H1 (cell line): ENCODE measurements at regions not wholly inside any gene's neighbourhood (a gene's known extent, or its start where the extent isn't known, plus 50 kb on each side); places are given as distances from the start of the nearest gene placed in this dataset.

ENCODE experiments used
- CTCF ChIA-PET: fragments of 300-600 bp; sonication (Branson Sonifier 250); formaldehyde crosslinking; loops from one replicate; lab custom pipeline; 2021; ENCODE audit not compliant: partially characterized antibody; lab: Charles Lee
- POLR2A ChIA-PET: fragments of 300-600 bp; sonication (Branson Sonifier 250); formaldehyde crosslinking; loops from one replicate; lab custom pipeline; 2021; ENCODE audit warnings: inconsistent platforms; ENCODE audit not compliant: partially characterized antibody; lab: Charles Lee
- DNase-seq, 2 experiments: peaks; one replicate each; pipeline versions ENCODE4 v3.0.0 to v3.0.0-alpha.2; 2010 to 2022; ENCODE audit warnings: low spot score in 2 of 2, low read depth in 1 of 2, mixed read lengths in 1 of 2
- FAIRE-seq: peaks from 2 replicates; lab custom pipeline; 2011; peaks lifted over from hg19 to GRCh38; lab: Jason Lieb, UNC
- H2AFZ ChIP-seq: 2 replicates; pipeline ENCODE4 v1.8.1; 2012; ENCODE audit warnings: low read length, inconsistent platforms
- H2AK5ac ChIP-seq: 2 replicates; pipeline ENCODE4 v1.6.1; 2013; ENCODE audit warnings: low read depth, low read length
- H2BK120ac ChIP-seq: replicated peaks from 2 replicates; pipeline ENCODE3; 2013; ENCODE audit warnings: low read depth, low read length, inconsistent platforms
- H2BK12ac ChIP-seq: 2 replicates; pipeline ENCODE4 v1.6.1; 2013; ENCODE audit warnings: low read depth, low read length
- H2BK15ac ChIP-seq: 2 replicates; pipeline ENCODE4 v1.6.1; 2013; ENCODE audit warnings: low read length
- H2BK20ac ChIP-seq: 2 replicates; pipeline ENCODE4 v1.6.1; 2013; ENCODE audit warnings: low read length
- H2BK5ac ChIP-seq: 2 replicates; pipeline ENCODE4 v1.6.1; 2013; ENCODE audit warnings: low read depth, low read length
- H3K14ac ChIP-seq: 2 replicates; pipeline ENCODE4 v1.6.1; 2013; ENCODE audit warnings: inconsistent platforms; ENCODE audit not compliant: insufficient read length
- H3K18ac ChIP-seq: 2 replicates; pipeline ENCODE4 v1.6.1; 2013; ENCODE audit warnings: low read length; ENCODE audit errors: extremely low read depth
- H3K23ac ChIP-seq: 2 replicates; pipeline ENCODE4 v1.6.1; 2013; ENCODE audit warnings: inconsistent platforms; ENCODE audit not compliant: insufficient read length
- H3K23me2 ChIP-seq: 2 replicates; pipeline ENCODE4 v1.6.1; 2013; ENCODE audit warnings: low read depth, low read length
- H3K27ac ChIP-seq: 2 replicates; pipeline ENCODE4 v1.6.1; 2011; ENCODE audit warnings: low read depth, low read length, inconsistent platforms
- H3K27me3 ChIP-seq, 4 experiments: replicated peaks in 1 of 4; 1 replicate in 1 of 4; 2 replicates in 3 of 4; pipeline versions ENCODE4 v1.6.1 to v1.8.1; 2011 to 2013; ENCODE audit warnings: low read length in 3 of 4, mild to moderate bottlenecking in 3 of 4, inconsistent platforms in 2 of 4, mixed read lengths in 2 of 4, moderate library complexity in 1 of 4; ENCODE audit not compliant: control insufficient read depth in 3 of 4, insufficient read depth in 3 of 4; ENCODE audit errors: extremely low read depth in 1 of 4
- H3K36me3 ChIP-seq, 4 experiments: 2 replicates each; pipeline versions ENCODE4 v1.6.1 to v1.8.1; 2011 to 2013; ENCODE audit warnings: mild to moderate bottlenecking in 4 of 4, low read length in 3 of 4, moderate library complexity in 2 of 4, control low read depth in 1 of 4, inconsistent platforms in 1 of 4; ENCODE audit not compliant: insufficient read depth in 4 of 4, control insufficient read depth in 2 of 4
- H3K4ac ChIP-seq: replicated peaks from 2 replicates; pipeline ENCODE3; 2013; ENCODE audit warnings: low read length, low read depth, mixed read lengths, inconsistent platforms; ENCODE audit not compliant: insufficient read length
- H3K4me1 ChIP-seq, 4 experiments: replicated peaks in 1 of 4; 1 replicate in 1 of 4; 2 replicates in 3 of 4; pipeline versions ENCODE4 v1.6.1 to v1.8.1; 2011 to 2013; ENCODE audit warnings: low read length in 3 of 4, inconsistent platforms in 2 of 4, mixed read lengths in 1 of 4; ENCODE audit not compliant: insufficient read depth in 4 of 4, control insufficient read depth in 3 of 4
- H3K4me2 ChIP-seq, 2 experiments: 2 replicates each; pipeline versions ENCODE4 v1.6.1 to v1.8.1; 2011 to 2013; ENCODE audit warnings: low read depth in 2 of 2, low read length in 2 of 2, control low read depth in 1 of 2, inconsistent platforms in 1 of 2, mild to moderate bottlenecking in 1 of 2; ENCODE audit not compliant: insufficient read depth in 1 of 2
- H3K4me3 ChIP-seq, 4 experiments: fragments of 200-600, 300-600 bp in 1 of 4; sonication (generic), shearing (Covaris generic), sonication (Bioruptor Twin) in 1 of 4; 2 replicates each; pipeline versions ENCODE4 v1.5.1 to v1.8.1; 2011 to 2016; ENCODE audit warnings: low read length in 4 of 4, low read depth in 3 of 4, control low read depth in 2 of 4, inconsistent platforms in 2 of 4, mild to moderate bottlenecking in 2 of 4, mixed read lengths in 1 of 4, moderate library complexity in 1 of 4; ENCODE audit not compliant: insufficient read depth in 2 of 4; ENCODE audit errors: extremely low read depth in 1 of 4
- H3K56ac ChIP-seq: replicated peaks from 2 replicates; pipeline ENCODE3; 2013; ENCODE audit warnings: low read depth, mild to moderate bottlenecking, mixed read lengths, low read length, inconsistent platforms; ENCODE audit not compliant: insufficient read length
- H3K79me1 ChIP-seq: 2 replicates; pipeline ENCODE4 v1.6.1; 2013; ENCODE audit warnings: low read depth, low read length, control low read depth
- H3K79me2 ChIP-seq, 2 experiments: 2 replicates each; pipeline versions ENCODE4 v1.6.1 to v1.8.1; 2012 to 2013; ENCODE audit warnings: low read length in 2 of 2, mild to moderate bottlenecking in 2 of 2, inconsistent platforms in 1 of 2; ENCODE audit not compliant: insufficient read depth in 2 of 2, control insufficient read depth in 1 of 2
- H3K9ac ChIP-seq, 4 experiments: replicated peaks in 1 of 4; 1 replicate in 1 of 4; 2 replicates in 3 of 4; pipeline versions ENCODE4 v1.6.1 to v1.8.1; 2011 to 2013; ENCODE audit warnings: low read depth in 3 of 4, low read length in 3 of 4, control low read depth in 2 of 4, mild to moderate bottlenecking in 2 of 4, moderate library complexity in 2 of 4, inconsistent platforms in 1 of 4; ENCODE audit errors: extremely low read depth in 1 of 4
- H3K9me3 ChIP-seq, 2 experiments: 2 replicates each; pipeline versions ENCODE4 v1.6.1 to v1.8.1; 2012 to 2013; ENCODE audit warnings: mild to moderate bottlenecking in 2 of 2, moderate library complexity in 2 of 2, control low read depth in 1 of 2, inconsistent platforms in 1 of 2, low read depth in 1 of 2, low read length in 1 of 2, mixed read lengths in 1 of 2; ENCODE audit not compliant: insufficient read depth in 2 of 2
- H4K20me1 ChIP-seq, 2 experiments: replicated peaks in 1 of 2; 2 replicates each; pipeline versions ENCODE3 to v1.8.1; 2011 to 2013; ENCODE audit warnings: inconsistent platforms in 2 of 2, low read length in 2 of 2, mild to moderate bottlenecking in 1 of 2; ENCODE audit not compliant: insufficient read depth in 2 of 2, control insufficient read depth in 1 of 2
- H4K5ac ChIP-seq: 2 replicates; pipeline ENCODE4 v1.6.1; 2013; ENCODE audit warnings: low read length, low read depth, mixed read lengths, inconsistent platforms; ENCODE audit not compliant: insufficient read length
- H4K8ac ChIP-seq: 2 replicates; pipeline ENCODE4 v1.8.0; 2013; ENCODE audit warnings: mild to moderate bottlenecking, moderate library complexity, low read length, inconsistent platforms; ENCODE audit not compliant: insufficient read depth; ENCODE audit errors: extremely low read depth
- H4K91ac ChIP-seq: replicated peaks from 2 replicates; pipeline ENCODE3; 2013; ENCODE audit warnings: low read length, mixed read lengths, inconsistent platforms; ENCODE audit not compliant: insufficient read length
- RAD21 ChIP-seq, 2 experiments: IDR thresholded peaks in 1 of 2; conservative IDR thresholded peaks in 1 of 2; 2 replicates each; pipeline ENCODE4 v1.6.1; 2011; ENCODE audit warnings: low read depth in 2 of 2, low read length in 2 of 2, improper control_type of control experiment in 1 of 2, inconsistent platforms in 1 of 2, mild to moderate bottlenecking in 1 of 2, moderate library complexity in 1 of 2
- WGBS, 2 experiments: shearing (Covaris generic) in 1 of 2; methylation state at CpG; one replicate each; pipeline versions ENCODE4 v1.1.6 to v1.1.7; 2013 to 2015; ENCODE audit warnings: low lambda C conversion rate in 2 of 2, mixed read lengths in 2 of 2, inconsistent platforms in 1 of 2, low coverage in 1 of 2, missing lambda C conversion rate in 1 of 2; ENCODE audit not compliant: insufficient replicate concordance in 2 of 2, insufficient coverage in 1 of 2, insufficient read length in 1 of 2; ENCODE audit errors: extremely low coverage in 1 of 2, missing lambda C conversion rate in 1 of 2; 5-methylcytosine and 5-hydroxymethylcytosine counted together

GRCh38 chr2:219965287-219966194 lies 338.1 kb downstream of the SLC4A3 start:
- peak overlapping the region; percentile 51 for H4K91ac ChIP-seq
- POLR2A ChIA-PET = interaction anchor here (1.0 kb wide), 1 partner anchor 58 kb away, joined by 3 read pairs; no protein-coding TSS in a partner anchor
- DNase-seq = peak; percentile 52 to 75
- no peak; a peak in 1 of 4 replicates for TF ChIP-seq RAD21 (IDR thresholded peaks at IDR 0.05 in 1 of 2, conservative IDR thresholded peaks at IDR 0.05 in 1 of 2; ENCODE audit: low read depth in 2 of 2, low read length in 2 of 2)

More at GRCh38 chr2:219965287-219966194, 338.1 kb downstream of the SLC4A3 start:
- H4K20me1 ChIP-seq = no peaks in the 10 kb centered on the region
- no peaks in the 10 kb centered on the region for H3K79me1 ChIP-seq
- no peak overlapping the region for H2AFZ ChIP-seq
- no peaks in the 10 kb centered on the region for H3K79me2 ChIP-seq
- H3K14ac ChIP-seq = no peak overlapping the region
- H3K4ac ChIP-seq = no peak overlapping the region
- H3K36me3 ChIP-seq = no peaks in the 10 kb centered on the region
- H3K4me3 ChIP-seq = peak overlapping the region in 1 of 4 experiments; percentile 26; a peak in 1 of 8 replicates
- peak overlapping the region; percentile 27; the same call in 1 of the 2 replicates for H2BK5ac ChIP-seq
- no peak overlapping the region for H4K8ac ChIP-seq
- CTCF ChIA-PET = interaction anchor here (0.5 to 1.7 kb wide), 4 partner anchors 32 to 48 kb away, joined by 3 to 7 read pairs (median 4); no protein-coding TSS in a partner anchor
- H2AK5ac ChIP-seq = peak overlapping the region; percentile 77; the same call in 1 of the 2 replicates
- H3K27me3 ChIP-seq = peaks cover 0 to 26% (median 16%) of the 10 kb centered on the region in 4 experiments; a peak in 6 of 7 replicates
- no peak overlapping the region for H3K56ac ChIP-seq
- H2BK12ac ChIP-seq = peak overlapping the region; percentile 94
- H2BK120ac ChIP-seq = no peak overlapping the region
- 26% methylated on average over 5 of the region's 5 CpGs; no CpG with 5 or more reads in 1 of the 2 experiments for WGBS, 2 experiments
- no peak overlapping the region for H4K5ac ChIP-seq
- no peaks in the 10 kb centered on the region for H3K9me3 ChIP-seq
- peaks cover 9 to 22% (median 19%) of the 10 kb centered on the region in 4 experiments for H3K4me1 ChIP-seq
- H2BK15ac ChIP-seq = no peak overlapping the region
- H3K23ac ChIP-seq = no peak overlapping the region
- H3K9ac ChIP-seq = no peak overlapping the region
- peak overlapping the region; percentile 47 to 53; a peak in 3 of 4 replicates for H3K4me2 ChIP-seq
- no peak overlapping the region for H3K18ac ChIP-seq
- no peak overlapping the region for H3K27ac ChIP-seq
- peak overlapping the region; percentile 15; the same call in 1 of the 2 replicates for H2BK20ac ChIP-seq
- H3K23me2 ChIP-seq = 0 out of 2 replicates have a peak, but pooled peaks cover 4% of the 10 kb centered on the region
- FAIRE-seq = peak; percentile 81
